Central memory CD4-positive, alpha-beta T cell (primary cell): ENCODE measurements at regions not wholly inside any gene's neighbourhood (a gene's known extent, or its start where the extent isn't known, plus 50 kb on each side); places are given as distances from the start of the nearest gene placed in this dataset.
"Not testable (repeated sequence)": the region's sequence is repeated elsewhere in the genome, so short reads cannot be mapped to it uniquely, and the experiment has no call there.

Source experiments
- DNase-seq: peaks from one replicate; pipeline ENCODE4 v3.0.0; 2022

- DNase-seq: no peak
Observed at GRCh38 chr1:195740862-195741261, 867.4 kb downstream of the KCNT2 start.

GRCh38 chr1:195738966-195739650, 869.1 kb downstream of the KCNT2 start:
- DNase-seq: no peak

DNA sequence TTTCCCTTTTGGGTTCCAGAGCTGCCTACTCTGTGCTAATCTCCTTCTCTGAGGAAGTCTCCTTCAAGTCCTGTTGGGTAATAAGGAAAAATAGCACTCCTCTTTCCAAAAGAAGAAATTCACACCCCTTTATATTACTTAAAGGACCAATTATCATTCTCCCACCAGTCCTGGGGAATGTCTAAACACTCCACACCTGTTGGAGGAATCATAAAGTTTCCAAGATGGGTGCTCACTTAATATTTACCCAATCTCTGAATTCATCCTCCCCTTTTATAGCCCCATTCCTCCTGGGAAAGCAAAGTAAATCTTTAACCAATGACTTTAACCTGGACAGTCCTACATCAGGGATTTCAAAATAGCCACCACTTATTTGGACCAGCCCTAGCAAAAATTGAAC, 873.1 kb downstream of the KCNT2 start:
- no peak for DNase-seq

DNA sequence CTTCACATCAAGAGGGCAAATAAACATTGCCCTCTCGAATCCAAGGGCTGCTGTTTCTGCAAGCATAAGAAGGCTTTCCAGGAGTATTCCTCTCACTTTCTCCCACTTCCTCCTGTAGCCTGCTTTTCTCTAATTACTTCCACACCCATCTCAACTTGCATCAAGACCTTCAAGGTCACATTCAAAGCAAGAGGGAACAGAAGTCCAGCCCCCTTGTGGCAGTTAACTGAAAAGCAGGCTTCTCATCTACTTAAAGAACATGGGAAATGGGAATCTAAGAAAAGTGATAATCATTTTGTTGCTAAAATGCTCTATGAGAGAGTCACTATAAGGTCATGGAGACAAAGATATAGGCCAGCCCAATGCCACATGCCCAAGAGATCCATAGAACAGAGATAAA, 874.4 kb downstream of the KCNT2 start:
- DNase-seq: no peak

GRCh38 chr1:195733408-195733807, 874.8 kb downstream of the KCNT2 start:
- no peak for DNase-seq

DNA sequence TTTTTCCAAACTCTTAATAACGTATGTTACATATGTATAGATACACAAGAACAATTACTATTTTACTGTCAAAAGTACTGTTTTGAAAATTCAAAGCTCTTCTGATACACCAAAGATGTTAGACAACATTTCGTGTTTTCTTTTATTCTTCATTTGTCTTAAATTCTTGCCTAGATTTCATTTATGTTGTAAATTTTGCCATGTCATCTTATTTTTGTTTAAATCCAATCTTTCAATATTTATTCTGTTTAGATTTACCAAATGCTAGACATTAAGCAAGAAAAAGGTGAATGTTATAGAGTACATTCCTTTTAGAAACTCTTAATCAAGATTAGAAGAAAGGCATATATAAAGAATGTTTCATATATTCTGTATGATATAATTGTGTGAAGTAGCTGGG, 876.9 kb downstream of the KCNT2 start:
- DNase-seq: no peak

DNA sequence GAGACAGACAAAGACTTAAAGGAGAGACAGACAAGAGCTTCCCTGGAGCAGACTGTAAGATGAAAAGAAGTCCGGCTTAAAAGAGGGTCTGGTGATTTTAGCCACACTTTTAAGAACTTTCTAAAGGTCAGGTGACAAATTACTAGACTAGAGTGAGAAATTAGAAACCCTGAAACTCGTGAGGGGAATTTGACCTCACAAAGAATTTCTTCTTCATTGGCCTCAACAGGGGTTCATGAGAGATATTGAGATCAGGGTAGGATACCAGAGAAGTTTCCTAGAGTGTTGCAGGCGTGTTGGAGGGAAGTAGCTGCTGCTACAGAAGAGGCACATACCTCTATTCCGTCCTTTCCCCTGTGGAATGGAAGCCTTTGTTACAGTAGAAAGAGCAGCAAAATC, 884.4 kb downstream of the KCNT2 start:
- no peak for DNase-seq

GRCh38 chr1:195722852-195723795, 885.1 kb downstream of the KCNT2 start:
- DNase-seq: not testable (repeated sequence)

- DNase-seq: not testable (repeated sequence)
Observed at GRCh38 chr1:195722146-195722545, 886.1 kb downstream of the KCNT2 start.

DNA sequence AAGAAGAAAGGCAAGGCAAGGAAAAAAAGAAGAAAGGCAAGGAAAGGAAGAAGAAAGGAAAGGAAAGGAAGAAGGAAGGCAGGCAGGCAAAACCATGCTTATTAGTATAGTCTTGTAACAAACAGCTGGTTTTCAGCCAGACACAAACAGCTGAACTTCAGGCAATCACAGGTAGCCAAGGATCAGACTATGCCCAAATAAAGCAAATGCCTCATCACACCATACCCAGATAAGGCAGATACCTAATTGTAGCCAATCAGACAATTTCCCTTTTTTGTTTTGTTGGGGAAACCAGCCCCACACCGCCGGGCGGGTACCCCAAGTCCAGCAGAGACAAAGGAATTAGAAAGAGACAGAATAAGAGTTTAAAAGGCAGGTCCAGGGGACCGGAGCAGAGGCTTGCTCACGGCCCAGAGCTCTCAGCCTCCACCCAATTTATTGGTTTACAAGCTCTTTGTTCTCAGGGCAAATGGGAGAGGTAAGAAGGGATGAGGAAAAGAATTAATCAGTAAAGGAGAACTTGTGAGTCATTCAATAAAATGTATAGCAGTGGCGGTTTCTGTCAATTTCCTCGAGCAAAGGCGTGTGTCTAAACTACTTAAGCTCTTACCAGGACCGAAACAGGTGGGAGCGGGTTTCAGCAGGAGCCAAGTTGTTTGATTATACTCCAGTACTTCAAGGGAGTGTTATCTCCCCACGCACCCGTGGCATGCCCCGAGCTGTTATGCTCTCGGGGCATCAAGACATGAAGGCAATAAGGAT, 886.8 kb downstream of the KCNT2 start:
- no peak for DNase-seq

- DNase-seq: no peak
Observed at GRCh38 chr1:195717651-195718050, 890.6 kb downstream of the KCNT2 start.

GRCh38 chr1:195715652-195716051, 892.6 kb downstream of the KCNT2 start:
- no peak for DNase-seq

DNA sequence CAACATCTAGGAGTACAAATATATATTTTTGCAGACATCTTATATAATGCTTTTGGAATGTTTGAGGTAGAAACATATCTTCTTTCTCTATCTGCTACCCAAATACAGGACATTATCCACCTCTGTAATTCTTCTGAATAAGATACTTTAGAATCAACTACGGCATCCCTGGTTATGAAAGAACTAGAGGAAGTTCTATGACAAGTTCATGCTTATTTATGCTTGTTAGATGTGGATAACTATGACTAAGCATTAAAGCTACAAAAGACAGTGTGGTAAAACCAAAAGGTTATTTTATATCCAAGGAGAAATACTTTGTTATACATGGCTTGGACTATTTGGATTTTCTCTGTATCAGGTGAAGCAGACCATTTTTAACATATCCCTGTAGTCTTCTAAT, 894.0 kb downstream of the KCNT2 start:
- no peak for DNase-seq

DNA sequence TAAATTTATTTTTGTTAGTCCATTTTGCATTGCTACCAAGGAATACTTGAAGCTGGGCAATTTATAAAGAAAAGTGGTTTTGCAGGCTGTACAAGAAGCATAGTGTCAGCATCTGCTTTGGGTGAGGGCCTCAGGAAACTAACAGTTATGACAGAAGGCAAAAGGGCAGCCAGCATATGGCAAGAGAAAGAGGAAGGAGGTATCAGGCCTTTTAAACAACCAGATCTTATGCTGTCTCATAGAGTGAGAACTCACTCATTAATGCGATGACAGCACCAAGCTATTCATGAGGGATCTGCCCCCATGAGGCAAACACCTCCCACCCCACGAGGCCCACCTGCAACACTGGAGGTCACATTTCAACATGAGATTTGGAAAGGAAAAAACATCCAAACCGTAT, 898.4 kb downstream of the KCNT2 start:
- DNase-seq: no peak

DNA sequence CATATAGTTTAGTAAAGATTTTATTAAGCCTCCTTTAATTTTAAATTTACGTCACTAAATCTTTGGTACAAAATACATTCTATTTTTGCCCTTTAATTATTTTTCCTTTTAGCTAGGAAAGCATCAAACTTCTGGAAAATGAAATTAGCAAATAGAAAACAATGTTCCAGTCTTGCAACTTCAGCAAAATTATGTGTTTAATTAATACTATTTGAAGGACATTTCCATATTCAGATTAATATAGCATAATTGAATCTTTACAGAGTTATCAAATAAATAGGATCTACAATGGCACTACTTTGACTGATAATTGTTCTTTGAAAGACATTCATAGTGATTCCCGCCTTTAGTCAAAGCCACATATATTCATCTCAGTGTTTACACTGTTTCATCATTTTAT, 904.2 kb downstream of the KCNT2 start:
- no peak for DNase-seq

DNA sequence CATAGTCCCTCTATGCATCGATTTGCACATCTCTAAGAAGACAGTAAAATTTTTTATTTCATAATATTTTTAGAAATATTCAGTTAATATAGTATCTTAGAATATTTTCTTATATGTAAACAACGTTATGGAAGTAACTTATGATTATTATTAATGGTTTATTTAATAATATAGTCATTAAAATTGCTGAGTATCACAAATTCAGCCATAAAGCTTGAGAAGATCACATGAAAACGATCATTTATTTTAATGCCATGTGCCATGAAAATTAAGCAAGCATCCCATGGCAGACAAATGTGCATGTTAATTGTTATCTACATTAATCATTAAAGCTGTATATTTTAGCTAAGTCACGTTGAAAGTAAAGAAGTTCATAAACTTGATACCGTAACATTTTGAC, 907.1 kb downstream of the KCNT2 start:
- no peak for DNase-seq

- DNase-seq: no peak
Observed at GRCh38 chr1:195697130-195697529, 911.1 kb downstream of the KCNT2 start.

DNA sequence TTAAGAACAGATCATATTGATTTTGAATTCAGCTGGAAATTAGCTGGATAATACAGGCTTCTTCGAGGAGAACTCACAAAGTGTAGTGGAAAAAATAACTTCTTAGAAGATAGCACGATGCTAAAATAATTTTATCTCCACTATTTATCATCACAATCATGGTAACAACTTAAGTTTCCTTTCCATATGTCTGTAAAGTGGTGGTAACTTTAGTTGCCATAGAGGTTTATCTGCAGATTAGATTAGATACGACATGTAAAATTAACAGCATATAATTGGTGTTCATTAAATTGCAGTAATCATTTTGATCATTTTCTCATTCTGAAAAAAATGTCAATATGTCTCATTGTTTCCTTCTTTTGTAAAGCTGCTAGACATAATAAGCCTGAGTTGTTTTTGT, 921.5 kb downstream of the KCNT2 start:
- no peak for DNase-seq

- DNase-seq: no peak
Observed at GRCh38 chr1:195664628-195665027, 943.6 kb downstream of the KCNT2 start.

DNA sequence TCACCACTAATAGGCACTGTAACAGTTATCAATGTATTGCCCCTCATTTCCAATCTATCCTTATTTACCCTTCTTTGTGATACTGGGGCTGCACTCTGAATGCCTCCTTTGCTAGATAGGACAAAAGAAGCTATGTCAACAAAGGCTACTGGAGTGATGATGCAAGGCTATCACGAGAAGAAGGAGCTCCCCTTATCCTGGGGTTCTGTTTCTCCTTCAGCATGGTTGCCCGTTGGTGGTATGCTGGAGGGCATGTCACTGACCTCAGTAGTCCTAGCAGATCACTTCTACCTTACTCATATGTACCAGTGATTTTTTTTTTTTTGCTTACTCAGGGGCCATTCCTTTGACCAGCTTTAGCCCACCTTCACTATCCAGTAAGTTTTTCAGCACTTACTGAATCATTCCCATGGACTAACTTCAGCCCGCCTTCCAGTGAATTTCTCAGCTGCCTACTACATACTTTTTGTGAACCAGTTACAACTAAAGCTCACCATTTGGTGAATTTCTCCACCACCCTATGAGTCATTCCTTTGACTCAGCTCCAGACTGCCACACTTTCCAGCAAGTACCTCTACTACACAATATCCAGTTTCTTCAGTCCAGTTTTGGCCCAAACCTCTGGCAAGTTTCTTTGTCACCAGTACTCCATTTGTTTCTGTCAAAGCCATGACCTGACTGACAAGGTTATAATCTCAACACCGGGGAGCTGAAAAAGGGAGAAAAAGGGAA, 944.5 kb downstream of the KCNT2 start:
- no peak for DNase-seq

GRCh38 chr1:195656780-195657179, 951.5 kb downstream of the KCNT2 start:
- no peak for DNase-seq

GRCh38 chr1:195648875-195649274, 959.4 kb downstream of the KCNT2 start:
- DNase-seq: not testable (repeated sequence)

DNA sequence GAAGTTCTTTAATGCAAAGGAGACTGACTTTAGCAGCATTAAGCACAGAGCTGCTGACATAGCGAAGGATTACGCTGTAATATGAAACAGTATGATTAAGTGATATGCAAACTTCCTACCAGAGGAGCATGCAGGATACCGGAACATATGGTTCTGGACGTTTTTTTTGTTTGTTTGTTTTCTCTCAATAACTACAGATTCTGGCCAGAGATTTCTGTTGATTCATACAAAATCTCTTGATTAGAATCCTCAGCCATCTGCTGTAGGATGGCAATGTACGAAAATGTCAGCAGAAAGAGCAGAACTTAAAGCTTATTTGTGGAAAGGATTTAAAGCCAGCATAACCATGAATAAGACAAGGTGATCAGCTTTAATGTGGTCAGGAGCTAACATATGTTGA, 970.7 kb downstream of the KCNT2 start:
- no peak for DNase-seq
